ENCODE measurements at regions not wholly inside any gene's neighbourhood (a gene's known extent, or its start where the extent isn't known, plus 50 kb on each side); places are given as distances from the start of the nearest gene placed in this dataset.

DNA sequence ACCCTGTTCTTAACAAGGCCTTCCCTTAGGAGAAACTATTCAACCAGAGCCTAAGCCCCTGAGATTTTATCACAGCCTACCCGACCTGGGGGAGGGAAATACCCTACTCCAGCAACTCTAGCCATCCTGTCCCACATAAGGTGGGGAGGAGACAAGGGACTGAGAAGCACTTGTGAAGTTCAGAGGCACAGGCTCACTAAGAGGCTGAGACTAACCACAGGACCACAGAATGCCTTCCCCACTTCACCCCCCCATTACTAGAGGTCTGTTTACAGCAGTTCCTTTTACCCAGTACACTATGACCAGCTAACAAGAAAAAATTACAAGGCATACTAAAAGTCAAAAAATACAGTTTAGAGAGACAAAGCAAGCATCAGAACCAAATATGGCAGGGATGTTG, 86.8 kb downstream of the TEX35 start:
- Histone ChIP-seq H4K20me1 (ENCODE audit: insufficient read depth, low read length) (no peaks in the 10 kb centered on the region), H3K27me3 (ENCODE audit: insufficient read depth, low read length) (no peaks in the 10 kb centered on the region), H3K9me3 (ENCODE audit: low read length) (no peaks in the 10 kb centered on the region), H3K79me2 (ENCODE audit: insufficient read depth, low read length) (no peaks in the 10 kb centered on the region), H3K9ac (ENCODE audit: low read length) (peak overlapping the region; percentile 60), H3K27ac (ENCODE audit: low read depth, low read length, poor library complexity, severe bottlenecking) (peak overlapping the region; percentile 97), H3K4me3 (ENCODE audit: low read depth, low read length, poor library complexity, severe bottlenecking) (no peak overlapping the region), H3K4me1 (ENCODE audit: insufficient read depth, low read length, severe bottlenecking) (peaks cover 84% of the 10 kb centered on the region), H3K36me3 (ENCODE audit: insufficient read depth, low read length) (peaks cover 3% of the 10 kb centered on the region; the same call in 1 of the 2 replicates), H3K9me2 (ENCODE audit: low read depth, low read length) (no peaks in the 10 kb centered on the region), H2AFZ (ENCODE audit: low read length) (no peak overlapping the region), H3K4me2 (ENCODE audit: low read length) (peak overlapping the region; percentile 23), H3F3A (ENCODE audit: insufficient read depth, low read length) (peaks cover 8% of the 10 kb centered on the region)
- no peak for TF ChIP-seq CTCF (IDR thresholded peaks at IDR 0.05; ENCODE audit: low read length)

DNA sequence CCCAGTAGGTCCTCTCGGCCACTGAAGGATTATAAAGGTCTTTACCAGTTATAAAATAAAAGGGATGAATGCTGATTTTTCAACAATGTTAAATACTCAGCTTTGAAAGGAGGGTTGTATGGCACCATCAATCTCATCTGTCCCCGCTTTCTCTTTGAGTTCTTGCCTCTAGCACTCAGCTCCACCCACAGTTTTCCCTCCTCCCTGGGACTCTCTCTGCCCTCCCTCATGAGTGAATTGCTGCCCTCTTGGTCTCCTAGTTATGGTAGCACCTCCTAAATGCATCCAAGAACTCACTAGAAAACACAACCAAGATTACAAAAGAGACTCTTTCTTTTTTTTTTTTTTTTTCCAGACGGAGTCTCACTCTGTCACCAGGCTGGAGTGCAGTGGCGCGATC, 91.0 kb downstream of the TEX35 start:
- H3K27ac ChIP-seq (ENCODE audit: low read depth, low read length, poor library complexity, severe bottlenecking), result peak overlapping the region; percentile 97
- no peak overlapping the region for H3K4me3 ChIP-seq (ENCODE audit: low read depth, low read length, poor library complexity, severe bottlenecking)
- no peaks in the 10 kb centered on the region for H3K27me3 ChIP-seq (ENCODE audit: insufficient read depth, low read length)
- peaks cover 89% of the 10 kb centered on the region for H3K4me1 ChIP-seq (ENCODE audit: insufficient read depth, low read length, severe bottlenecking)
- H2AFZ ChIP-seq (ENCODE audit: low read length), result no peak overlapping the region
- H3F3A ChIP-seq (ENCODE audit: insufficient read depth, low read length), result peaks cover 21% of the 10 kb centered on the region
- no peak overlapping the region for H3K4me2 ChIP-seq (ENCODE audit: low read length)
- H4K20me1 ChIP-seq (ENCODE audit: insufficient read depth, low read length), result no peaks in the 10 kb centered on the region
- H3K79me2 ChIP-seq (ENCODE audit: insufficient read depth, low read length), result no peaks in the 10 kb centered on the region
- H3K9ac ChIP-seq (ENCODE audit: low read length), result peak overlapping the region; percentile 11; the same call in 1 of the 2 replicates
- no peaks in the 10 kb centered on the region for H3K9me3 ChIP-seq (ENCODE audit: low read length)
- no peaks in the 10 kb centered on the region for H3K9me2 ChIP-seq (ENCODE audit: low read depth, low read length)
- no peak for TF ChIP-seq CTCF (IDR thresholded peaks at IDR 0.05; ENCODE audit: low read length)
- no peak for TF ChIP-seq EZH2 (IDR thresholded peaks at IDR 0.05; ENCODE audit: borderline replicate concordance, low read length)
- peaks cover 3% of the 10 kb centered on the region; the same call in 1 of the 2 replicates for H3K36me3 ChIP-seq (ENCODE audit: insufficient read depth, low read length)

DNA sequence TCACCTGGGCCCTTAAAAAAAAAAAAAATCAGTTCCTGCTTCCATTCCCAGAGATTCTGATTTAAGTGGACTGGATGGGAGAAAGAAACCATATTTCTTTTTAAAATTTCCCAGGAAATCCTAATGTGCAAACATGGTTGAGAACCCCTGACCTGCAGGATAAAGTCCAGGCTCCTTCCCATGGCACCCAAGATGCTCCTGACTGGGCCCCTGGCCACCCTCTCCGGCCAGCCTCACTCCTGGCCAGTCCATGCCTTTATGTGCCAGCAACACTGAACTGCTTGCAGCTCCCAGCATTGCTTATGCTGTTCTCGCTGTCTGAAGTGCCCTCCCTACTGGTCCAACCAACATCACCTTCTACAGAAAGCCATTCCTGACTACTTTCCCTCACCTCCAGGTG, 93.9 kb downstream of the TEX35 start:
- H3K9me2 ChIP-seq (ENCODE audit: low read depth, low read length), result no peaks in the 10 kb centered on the region
- peak overlapping the region; percentile 77 for H3K9ac ChIP-seq (ENCODE audit: low read length)
- H3K4me1 ChIP-seq (ENCODE audit: insufficient read depth, low read length, severe bottlenecking), result peaks cover 95% of the 10 kb centered on the region
- no peak overlapping the region for H3K4me3 ChIP-seq (ENCODE audit: low read depth, low read length, poor library complexity, severe bottlenecking)
- no peaks in the 10 kb centered on the region for H4K20me1 ChIP-seq (ENCODE audit: insufficient read depth, low read length)
- H3K36me3 ChIP-seq (ENCODE audit: insufficient read depth, low read length), result no peaks in the 10 kb centered on the region
- TF ChIP-seq EZH2 (IDR thresholded peaks at IDR 0.05; ENCODE audit: borderline replicate concordance, low read length), result no peak
- no peak for TF ChIP-seq CTCF (IDR thresholded peaks at IDR 0.05; ENCODE audit: low read length)
- no peaks in the 10 kb centered on the region for H3K79me2 ChIP-seq (ENCODE audit: insufficient read depth, low read length)
- peak overlapping the region; percentile 97 for H3K27ac ChIP-seq (ENCODE audit: low read depth, low read length, poor library complexity, severe bottlenecking)
- H3K9me3 ChIP-seq (ENCODE audit: low read length), result no peaks in the 10 kb centered on the region
- peaks cover 21% of the 10 kb centered on the region for H3F3A ChIP-seq (ENCODE audit: insufficient read depth, low read length)
- peak overlapping the region; percentile 57 for H3K4me2 ChIP-seq (ENCODE audit: low read length)
- H3K27me3 ChIP-seq (ENCODE audit: insufficient read depth, low read length), result no peaks in the 10 kb centered on the region
- no peak overlapping the region for H2AFZ ChIP-seq (ENCODE audit: low read length)
